MCF 10A (cell line): ENCODE measurements at regions not wholly inside any gene's neighbourhood (a gene's known extent, or its start where the extent isn't known, plus 50 kb on each side); places are given as distances from the start of the nearest gene placed in this dataset.

Source experiments
- BruUV-seq: library from RNA; stranded (reverse); fragments of 400-500 nt; replicated peaks from 2 replicates; lab custom pipeline; 2021; lab: Mats Ljungman, UMichigan
- CTCF ChIA-PET: fragments of 300-600 bp; sonication (Branson Sonifier 250); formaldehyde crosslinking; extraction: SDS; loops from one replicate; lab custom pipeline; 2021; ENCODE audit warnings: antibody characterized with exemption, inconsistent platforms; lab: Yijun Ruan, JAX
- POLR2A ChIA-PET: fragments of 300-600, 350-650 bp; sonication (Branson Sonifier 250); formaldehyde crosslinking; extraction: SDS; loops from one replicate; lab custom pipeline; 2020; ENCODE audit warnings: antibody characterized with exemption, inconsistent platforms; lab: Yijun Ruan, JAX
- DNase-seq: peaks from one replicate; pipeline ENCODE4 v3.0.0-alpha.2; 2018; ENCODE audit not compliant: unreplicated experiment
- H3K27ac Mint-ChIP-seq: one replicate; pipeline ENCODE4 v1.8.0; 2022; ENCODE audit warnings: mild to moderate bottlenecking, low read depth, mixed read lengths; ENCODE audit not compliant: unreplicated experiment
- H3K27me3 Mint-ChIP-seq: one replicate; pipeline ENCODE4 v1.8.0; 2022; ENCODE audit warnings: mixed read lengths; ENCODE audit not compliant: insufficient read depth, unreplicated experiment
- H3K36me3 Mint-ChIP-seq: one replicate; pipeline ENCODE4 v1.8.0; 2022; ENCODE audit warnings: mild to moderate bottlenecking, moderate library complexity, mixed read lengths; ENCODE audit not compliant: insufficient read depth, unreplicated experiment
- H3K4me1 Mint-ChIP-seq: one replicate; pipeline ENCODE4 v1.8.0; 2022; ENCODE audit warnings: mixed read lengths; ENCODE audit not compliant: insufficient read depth, unreplicated experiment
- H3K4me3 Mint-ChIP-seq: one replicate; pipeline ENCODE4 v1.8.0; 2022; ENCODE audit warnings: mild to moderate bottlenecking, moderate library complexity, mixed read lengths; ENCODE audit not compliant: unreplicated experiment
- H3K9me3 Mint-ChIP-seq: one replicate; pipeline ENCODE4 v1.8.0; 2022; ENCODE audit warnings: mixed read lengths; ENCODE audit not compliant: unreplicated experiment
- CTCF ChIP-seq: fragments of 200-600 bp; IDR thresholded peaks from one replicate; pipeline ENCODE4 v1.8.0; 2022; ENCODE audit warnings: antibody characterized with exemption, mild to moderate bottlenecking; ENCODE audit not compliant: unreplicated experiment
- intact Hi-C: fragments of 100-400 bp; cut with micrococcal nuclease; formaldehyde crosslinking; loops from 2 replicates; pipeline ENCODE4 v1.14.1; 2022

GRCh38 chr10:8296090-8296733, 241.7 kb downstream of the GATA3 start:
- H3K4me1 Mint-ChIP-seq = peaks cover 5% of the 10 kb centered on the region
- H3K27ac Mint-ChIP-seq = no peak overlapping the region
- no peak for DNase-seq
- ChIA-PET CTCF (no interaction called here), POLR2A (no interaction called here)
- H3K4me3 Mint-ChIP-seq = no peak overlapping the region
- no peaks in the 10 kb centered on the region for H3K9me3 Mint-ChIP-seq
- no peaks in the 10 kb centered on the region for H3K36me3 Mint-ChIP-seq
- peaks cover 48% of the 10 kb centered on the region for H3K27me3 Mint-ChIP-seq
- no TSS peak for BruUV-seq
- TF ChIP-seq CTCF = no peak
- intact Hi-C loops = no loop called here

GRCh38 chr10:8296734-8297101, 242.2 kb downstream of the GATA3 start:
- Mint-ChIP-seq H3K27me3 (peaks cover 48% of the 10 kb centered on the region), H3K9me3 (no peaks in the 10 kb centered on the region), H3K4me1 (peaks cover 5% of the 10 kb centered on the region), H3K27ac (no peak overlapping the region), H3K4me3 (no peak overlapping the region), H3K36me3 (no peaks in the 10 kb centered on the region)
- ChIA-PET CTCF (no interaction called here), POLR2A (no interaction called here)
- no peak for DNase-seq
- no peak for TF ChIP-seq CTCF
- no TSS peak for BruUV-seq
- intact Hi-C loops = no loop called here

GRCh38 chr10:8297107-8297506, 242.6 kb downstream of the GATA3 start:
- no TSS peak for BruUV-seq
- H3K4me1 Mint-ChIP-seq = peaks cover 5% of the 10 kb centered on the region
- CTCF ChIA-PET = no interaction called here
- H3K9me3 Mint-ChIP-seq = no peaks in the 10 kb centered on the region
- intact Hi-C loops = no loop called here
- DNase-seq = no peak
- H3K27me3 Mint-ChIP-seq = peaks cover 48% of the 10 kb centered on the region
- no peak for TF ChIP-seq CTCF
- POLR2A ChIA-PET = no interaction called here
- H3K27ac Mint-ChIP-seq = no peak overlapping the region
- no peak overlapping the region for H3K4me3 Mint-ChIP-seq
- H3K36me3 Mint-ChIP-seq = no peaks in the 10 kb centered on the region

GRCh38 chr10:8297959-8298358, 243.5 kb downstream of the GATA3 start:
- intact Hi-C loops = no loop called here
- H3K27me3 Mint-ChIP-seq = peaks cover 52% of the 10 kb centered on the region
- POLR2A ChIA-PET = no interaction called here
- BruUV-seq = no TSS peak
- peaks cover 5% of the 10 kb centered on the region for H3K4me1 Mint-ChIP-seq
- CTCF ChIA-PET = interaction anchor here (0.5 to 0.7 kb wide), 2 partner anchors 57 to 772 kb away, joined by 3 read pairs; no protein-coding TSS in a partner anchor
- H3K36me3 Mint-ChIP-seq = no peaks in the 10 kb centered on the region
- no peaks in the 10 kb centered on the region for H3K9me3 Mint-ChIP-seq
- no peak for DNase-seq
- H3K27ac Mint-ChIP-seq = no peak overlapping the region
- no peak overlapping the region for H3K4me3 Mint-ChIP-seq
- no peak for TF ChIP-seq CTCF
